ENCODE measurements at regions not wholly inside any gene's neighbourhood (a gene's known extent, or its start where the extent isn't known, plus 50 kb on each side); places are given as distances from the start of the nearest gene placed in this dataset.

GRCh38 chr1:147833231-147833860 is 69.2 kb upstream of the GJA8 start:
- no peak for TF ChIP-seq CTCF (conservative IDR thresholded peaks at IDR 0.05; ENCODE audit: low read depth, low read length)
- TF ChIP-seq EZH2 (IDR thresholded peaks at IDR 0.05; ENCODE audit: low read length, unreplicated experiment) = no peak
